SK-N-SH (cell line): ENCODE measurements at regions not wholly inside any gene's neighbourhood (a gene's known extent, or its start where the extent isn't known, plus 50 kb on each side); places are given as distances from the start of the nearest gene placed in this dataset.

ENCODE experiments used
- CTCF ChIA-PET: fragments of 300-600, 350-600 bp; formaldehyde crosslinking; extraction: SDS; loops from one replicate; lab custom pipeline; 2021; lab: Yijun Ruan, JAX
- POLR2A ChIA-PET: fragments of 350-600 bp; sonication (Branson Sonifier 250); formaldehyde crosslinking; extraction: SDS; loops from one replicate; lab custom pipeline; 2020; ENCODE audit warnings: antibody characterized with exemption, inconsistent platforms; lab: Yijun Ruan, JAX
- DNase-seq: peaks from one replicate; pipeline ENCODE4 v3.0.0; 2012
- H2AFZ ChIP-seq: fragments of 200-600 bp; sonication (generic); 2 replicates; pipeline ENCODE4 v1.8.1; 2016; ENCODE audit warnings: antibody characterized with exemption, mild to moderate bottlenecking, low read depth
- H3F3A ChIP-seq: fragments of 200-600 bp; sonication (generic); replicated peaks from 2 replicates; pipeline ENCODE3; 2016; ENCODE audit warnings: antibody characterized with exemption, mild to moderate bottlenecking; ENCODE audit not compliant: insufficient read depth
- H3K27ac ChIP-seq, 2 experiments: fragments of 200-500 bp in 1 of 2; fragments of 200-600 bp in 1 of 2; sonication (Bioruptor generic) in 1 of 2; sonication (generic), shearing (Covaris generic) in 1 of 2; 2 replicates each; pipeline versions ENCODE4 v1.5.1 to v1.6.1; 2014 to 2016; ENCODE audit warnings: low read depth in 2 of 2, inconsistent platforms in 1 of 2, low read length in 1 of 2, mild to moderate bottlenecking in 1 of 2, mixed read lengths in 1 of 2
- H3K27me3 ChIP-seq: fragments of 200-600 bp; sonication (generic), shearing (Covaris generic); 2 replicates; pipeline ENCODE4 v1.6.1; 2016; ENCODE audit warnings: mixed run types; ENCODE audit not compliant: insufficient read depth
- H3K36me3 ChIP-seq, 2 experiments: fragments of 200-500 bp in 1 of 2; fragments of 200-600 bp in 1 of 2; sonication (Bioruptor generic) in 1 of 2; sonication (generic) in 1 of 2; replicated peaks in 1 of 2; 2 replicates each; pipeline versions ENCODE3 to v1.5.1; 2014 to 2016; ENCODE audit warnings: low read length in 1 of 2, mild to moderate bottlenecking in 1 of 2; ENCODE audit not compliant: insufficient read depth in 2 of 2, control insufficient read depth in 1 of 2
- H3K4me1 ChIP-seq, 2 experiments: fragments of 200-500 bp in 1 of 2; fragments of 200-600 bp in 1 of 2; sonication (Bioruptor generic) in 1 of 2; sonication (generic), shearing (Covaris generic) in 1 of 2; 2 replicates each; pipeline versions ENCODE4 v1.5.1 to v1.6.1; 2014 to 2016; ENCODE audit warnings: low read depth in 1 of 2, low read length in 1 of 2, mixed run types in 1 of 2; ENCODE audit not compliant: insufficient read depth in 2 of 2, control insufficient read depth in 1 of 2
- H3K4me2 ChIP-seq: fragments of 200-600 bp; sonication (generic), shearing (Covaris generic); 2 replicates; pipeline ENCODE4 v1.6.1; 2017; ENCODE audit warnings: mixed run types
- H3K4me3 ChIP-seq, 2 experiments: fragments of 200-500 bp in 1 of 2; fragments of 200-600 bp in 1 of 2; sonication (Bioruptor generic) in 1 of 2; sonication (generic), shearing (Covaris generic) in 1 of 2; 2 replicates each; pipeline versions ENCODE4 v1.5.1 to v1.8.1; 2014 to 2016; ENCODE audit warnings: low read depth in 2 of 2, inconsistent platforms in 1 of 2, low read length in 1 of 2, mild to moderate bottlenecking in 1 of 2, mixed read lengths in 1 of 2, moderate library complexity in 1 of 2
- H3K79me2 ChIP-seq: fragments of 200-600 bp; sonication (generic); 2 replicates; pipeline ENCODE4 v1.8.1; 2017; ENCODE audit warnings: mild to moderate bottlenecking; ENCODE audit not compliant: insufficient read depth
- H3K9ac ChIP-seq: fragments of 200-600 bp; sonication (generic); 2 replicates; pipeline ENCODE4 v1.6.1; 2017; ENCODE audit warnings: mixed run types
- H3K9me2 ChIP-seq: fragments of 200-600 bp; sonication (generic); 2 replicates; pipeline ENCODE4 v1.6.1; 2017; ENCODE audit warnings: mixed run types
- H3K9me3 ChIP-seq: fragments of 200-600 bp; sonication (generic); 2 replicates; pipeline ENCODE4 v1.6.1; 2017; ENCODE audit warnings: mixed run types, mild to moderate bottlenecking, moderate library complexity
- H4K20me1 ChIP-seq: fragments of 200-600 bp; sonication (generic); 2 replicates; pipeline ENCODE4 v1.6.1; 2017; ENCODE audit warnings: mild to moderate bottlenecking, mixed run types; ENCODE audit not compliant: insufficient read depth
- ELF1 ChIP-seq: IDR thresholded peaks from 2 replicates; pipeline ENCODE4 v1.4.0; 2012
- EP300 ChIP-seq, 2 experiments: IDR thresholded peaks; 2 replicates each; pipeline versions ENCODE4 v1.4.0 to v1.6.1; 2012; ENCODE audit warnings: borderline replicate concordance in 1 of 2, low read depth in 1 of 2, low read length in 1 of 2
- EZH2phosphoT487 ChIP-seq: fragments of 200-600 bp; sonication (generic); IDR thresholded peaks from 2 replicates; pipeline ENCODE4 v1.6.1; 2017; ENCODE audit warnings: low read depth, mixed run types, mild to moderate bottlenecking, antibody characterized with exemption, moderate library complexity, borderline replicate concordance
- FOSL2 ChIP-seq: IDR thresholded peaks from 2 replicates; pipeline ENCODE4 v1.4.0; 2012; ENCODE audit warnings: low read depth, mild to moderate bottlenecking, moderate library complexity, borderline replicate concordance
- GABPA ChIP-seq: IDR thresholded peaks from 2 replicates; pipeline ENCODE4 v1.4.0; 2012; ENCODE audit warnings: low read depth, mild to moderate bottlenecking
- GATA2 ChIP-seq: sonication (generic); formaldehyde crosslinking; IDR thresholded peaks from 2 replicates; pipeline ENCODE4 v1.5.0; 2020; ENCODE audit warnings: mild to moderate bottlenecking, missing genetic modification reagents
- MXI1 ChIP-seq: IDR thresholded peaks from 2 replicates; pipeline ENCODE4 v1.6.1; 2012; ENCODE audit warnings: mild to moderate bottlenecking, low read depth, low read length, improper control_type of control experiment
- POLR2AphosphoS5 ChIP-seq: IDR thresholded peaks from 2 replicates; pipeline ENCODE4 v1.6.1; 2012; ENCODE audit warnings: low read depth, low read length
- RAD21 ChIP-seq: IDR thresholded peaks from 2 replicates; pipeline ENCODE4 v1.6.1; 2012; ENCODE audit warnings: mild to moderate bottlenecking, low read length
- RCOR1 ChIP-seq: fragments of 150-350 bp; IDR thresholded peaks from 2 replicates; pipeline ENCODE4 v1.6.1; 2017; ENCODE audit warnings: antibody characterized with exemption, low read length
- RFX5 ChIP-seq: IDR thresholded peaks from 2 replicates; pipeline ENCODE4 v1.6.1; 2012; ENCODE audit warnings: mild to moderate bottlenecking, improper control_type of control experiment, low read length
- RXRA ChIP-seq: IDR thresholded peaks from 2 replicates; pipeline ENCODE4 v1.4.0; 2012; ENCODE audit warnings: low read depth, mild to moderate bottlenecking, borderline replicate concordance
- SIN3A ChIP-seq: IDR thresholded peaks from 2 replicates; pipeline ENCODE4 v1.6.1; 2012; ENCODE audit warnings: low read depth, mild to moderate bottlenecking, low read length, moderate library complexity, borderline replicate concordance
- SMC3 ChIP-seq: IDR thresholded peaks from 2 replicates; pipeline ENCODE4 v1.6.1; 2012; ENCODE audit warnings: low read depth, low read length, improper control_type of control experiment
- YY1 ChIP-seq: IDR thresholded peaks from 2 replicates; pipeline ENCODE4 v1.4.0; 2012; ENCODE audit warnings: low read depth, mild to moderate bottlenecking
- WGBS: methylation state at CpG from one replicate; pipeline ENCODE4 v1.1.6; 2017; ENCODE audit warnings: low lambda C conversion rate; 5-methylcytosine and 5-hydroxymethylcytosine counted together
- TF ChIP-seq, protein P1 (sequence below): IDR thresholded peaks from 2 replicates; pipeline ENCODE4 v1.4.0; 2012; ENCODE audit warnings: low read depth, borderline replicate concordance
- TF ChIP-seq, protein P2 (sequence below): fragments of 200-600 bp; sonication (generic); IDR thresholded peaks from 2 replicates; pipeline ENCODE4 v1.6.1; 2017; ENCODE audit warnings: antibody characterized with exemption, mild to moderate bottlenecking, moderate library complexity
- TF ChIP-seq, protein P3 (sequence below): fragments of 150-350 bp; IDR thresholded peaks from 2 replicates; pipeline ENCODE4 v1.6.1; 2016; ENCODE audit warnings: mild to moderate bottlenecking, low read depth, low read length
- TF ChIP-seq, protein P4 (sequence below): IDR thresholded peaks from 2 replicates; pipeline ENCODE4; 2012
- TF ChIP-seq, protein P5 (sequence below): IDR thresholded peaks from 2 replicates; pipeline ENCODE4 v1.4.0; 2012; ENCODE audit warnings: low read depth, borderline replicate concordance

DNA sequence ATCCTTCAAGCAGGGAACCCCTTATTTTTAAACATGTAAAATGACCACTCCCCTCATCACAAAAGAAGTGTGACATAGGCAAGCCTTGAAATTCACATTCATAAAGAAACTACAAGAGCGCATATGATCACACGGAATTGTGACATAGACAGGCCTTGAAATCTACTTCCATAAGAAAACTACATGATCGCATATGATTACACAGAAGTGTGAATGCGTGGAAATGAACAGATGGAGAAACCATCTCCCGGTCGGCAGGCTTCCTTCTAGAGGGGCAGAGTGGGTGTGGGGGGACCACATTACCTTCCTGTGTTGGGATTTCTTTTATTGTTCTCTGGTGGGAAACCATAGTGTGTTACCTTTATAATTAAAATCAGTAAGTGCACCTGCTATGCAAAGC is 285.1 kb upstream of the ADARB2 start (continued):
- TF ChIP-seq, protein P1, sequence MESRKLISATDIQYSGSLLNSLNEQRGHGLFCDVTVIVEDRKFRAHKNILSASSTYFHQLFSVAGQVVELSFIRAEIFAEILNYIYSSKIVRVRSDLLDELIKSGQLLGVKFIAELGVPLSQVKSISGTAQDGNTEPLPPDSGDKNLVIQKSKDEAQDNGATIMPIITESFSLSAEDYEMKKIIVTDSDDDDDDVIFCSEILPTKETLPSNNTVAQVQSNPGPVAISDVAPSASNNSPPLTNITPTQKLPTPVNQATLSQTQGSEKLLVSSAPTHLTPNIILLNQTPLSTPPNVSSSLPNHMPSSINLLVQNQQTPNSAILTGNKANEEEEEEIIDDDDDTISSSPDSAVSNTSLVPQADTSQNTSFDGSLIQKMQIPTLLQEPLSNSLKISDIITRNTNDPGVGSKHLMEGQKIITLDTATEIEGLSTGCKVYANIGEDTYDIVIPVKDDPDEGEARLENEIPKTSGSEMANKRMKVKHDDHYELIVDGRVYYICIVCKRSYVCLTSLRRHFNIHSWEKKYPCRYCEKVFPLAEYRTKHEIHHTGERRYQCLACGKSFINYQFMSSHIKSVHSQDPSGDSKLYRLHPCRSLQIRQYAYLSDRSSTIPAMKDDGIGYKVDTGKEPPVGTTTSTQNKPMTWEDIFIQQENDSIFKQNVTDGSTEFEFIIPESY = no peak
- TF ChIP-seq SMC3 = no peak

DNA sequence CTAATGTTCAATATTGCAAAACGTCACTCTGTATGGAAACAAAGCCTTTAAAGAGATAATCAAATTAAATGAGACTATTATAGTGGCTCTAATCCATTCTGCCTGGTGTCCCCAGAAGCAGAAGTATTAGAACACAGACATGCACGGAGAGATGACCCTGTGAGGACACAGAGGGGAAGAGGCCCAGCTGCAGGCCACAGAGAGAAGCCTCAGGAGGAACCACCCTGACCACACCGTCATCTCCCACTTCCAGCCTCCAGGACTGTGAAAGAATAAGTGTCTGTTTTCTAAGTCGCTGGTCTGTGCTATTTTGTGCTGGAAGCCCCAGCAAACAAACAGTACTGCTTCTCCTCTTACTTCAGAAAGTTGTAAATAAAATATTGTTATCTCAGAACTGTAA is 283.5 kb upstream of the ADARB2 start:
- Histone ChIP-seq H3K4me1 (no peaks in the 10 kb centered on the region), H3K4me3 (no peak overlapping the region), H3K9ac (no peak overlapping the region), H4K20me1 (no peaks in the 10 kb centered on the region), H3K9me3 (no peaks in the 10 kb centered on the region), H3K79me2 (no peaks in the 10 kb centered on the region), H3K27me3 (no peaks in the 10 kb centered on the region), H3F3A (no peaks in the 10 kb centered on the region), H3K36me3 (no peaks in the 10 kb centered on the region), H2AFZ (no peak overlapping the region), H3K27ac (no peak overlapping the region), H3K4me2 (no peak overlapping the region), H3K9me2 (no peaks in the 10 kb centered on the region)
- no peak for TF ChIP-seq RFX5
- no peak for TF ChIP-seq ELF1
- TF ChIP-seq, protein P2, sequence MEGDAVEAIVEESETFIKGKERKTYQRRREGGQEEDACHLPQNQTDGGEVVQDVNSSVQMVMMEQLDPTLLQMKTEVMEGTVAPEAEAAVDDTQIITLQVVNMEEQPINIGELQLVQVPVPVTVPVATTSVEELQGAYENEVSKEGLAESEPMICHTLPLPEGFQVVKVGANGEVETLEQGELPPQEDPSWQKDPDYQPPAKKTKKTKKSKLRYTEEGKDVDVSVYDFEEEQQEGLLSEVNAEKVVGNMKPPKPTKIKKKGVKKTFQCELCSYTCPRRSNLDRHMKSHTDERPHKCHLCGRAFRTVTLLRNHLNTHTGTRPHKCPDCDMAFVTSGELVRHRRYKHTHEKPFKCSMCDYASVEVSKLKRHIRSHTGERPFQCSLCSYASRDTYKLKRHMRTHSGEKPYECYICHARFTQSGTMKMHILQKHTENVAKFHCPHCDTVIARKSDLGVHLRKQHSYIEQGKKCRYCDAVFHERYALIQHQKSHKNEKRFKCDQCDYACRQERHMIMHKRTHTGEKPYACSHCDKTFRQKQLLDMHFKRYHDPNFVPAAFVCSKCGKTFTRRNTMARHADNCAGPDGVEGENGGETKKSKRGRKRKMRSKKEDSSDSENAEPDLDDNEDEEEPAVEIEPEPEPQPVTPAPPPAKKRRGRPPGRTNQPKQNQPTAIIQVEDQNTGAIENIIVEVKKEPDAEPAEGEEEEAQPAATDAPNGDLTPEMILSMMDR = no peak
- TF ChIP-seq, protein P3, sequence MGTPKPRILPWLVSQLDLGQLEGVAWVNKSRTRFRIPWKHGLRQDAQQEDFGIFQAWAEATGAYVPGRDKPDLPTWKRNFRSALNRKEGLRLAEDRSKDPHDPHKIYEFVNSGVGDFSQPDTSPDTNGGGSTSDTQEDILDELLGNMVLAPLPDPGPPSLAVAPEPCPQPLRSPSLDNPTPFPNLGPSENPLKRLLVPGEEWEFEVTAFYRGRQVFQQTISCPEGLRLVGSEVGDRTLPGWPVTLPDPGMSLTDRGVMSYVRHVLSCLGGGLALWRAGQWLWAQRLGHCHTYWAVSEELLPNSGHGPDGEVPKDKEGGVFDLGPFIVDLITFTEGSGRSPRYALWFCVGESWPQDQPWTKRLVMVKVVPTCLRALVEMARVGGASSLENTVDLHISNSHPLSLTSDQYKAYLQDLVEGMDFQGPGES = no peak
- TF ChIP-seq POLR2AphosphoS5 = no peak
- no peak for TF ChIP-seq SIN3A
- TF ChIP-seq FOSL2 = no peak
- TF ChIP-seq GATA2 (CRISPR knock-in tag) = no peak
- no peak for TF ChIP-seq RCOR1
- no peak for TF ChIP-seq GABPA
- no peak for TF ChIP-seq SMC3
- no peak for TF ChIP-seq RXRA
- TF ChIP-seq YY1 = no peak
- TF ChIP-seq, protein P4, sequence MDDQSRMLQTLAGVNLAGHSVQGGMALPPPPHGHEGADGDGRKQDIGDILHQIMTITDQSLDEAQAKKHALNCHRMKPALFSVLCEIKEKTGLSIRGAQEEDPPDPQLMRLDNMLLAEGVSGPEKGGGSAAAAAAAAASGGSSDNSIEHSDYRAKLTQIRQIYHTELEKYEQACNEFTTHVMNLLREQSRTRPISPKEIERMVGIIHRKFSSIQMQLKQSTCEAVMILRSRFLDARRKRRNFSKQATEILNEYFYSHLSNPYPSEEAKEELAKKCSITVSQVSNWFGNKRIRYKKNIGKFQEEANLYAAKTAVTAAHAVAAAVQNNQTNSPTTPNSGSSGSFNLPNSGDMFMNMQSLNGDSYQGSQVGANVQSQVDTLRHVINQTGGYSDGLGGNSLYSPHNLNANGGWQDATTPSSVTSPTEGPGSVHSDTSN = no peak
- no peak for TF ChIP-seq MXI1
- TF ChIP-seq EZH2phosphoT487 = no peak
- TF ChIP-seq RAD21 = no peak
- TF ChIP-seq, protein P5, sequence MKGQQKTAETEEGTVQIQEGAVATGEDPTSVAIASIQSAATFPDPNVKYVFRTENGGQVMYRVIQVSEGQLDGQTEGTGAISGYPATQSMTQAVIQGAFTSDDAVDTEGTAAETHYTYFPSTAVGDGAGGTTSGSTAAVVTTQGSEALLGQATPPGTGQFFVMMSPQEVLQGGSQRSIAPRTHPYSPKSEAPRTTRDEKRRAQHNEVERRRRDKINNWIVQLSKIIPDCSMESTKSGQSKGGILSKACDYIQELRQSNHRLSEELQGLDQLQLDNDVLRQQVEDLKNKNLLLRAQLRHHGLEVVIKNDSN = no peak
- no peak for TF ChIP-seq EP300 (IDR thresholded peaks at IDR 0.05; ENCODE audit: borderline replicate concordance in 1 of 2, low read depth in 1 of 2, low read length in 1 of 2)
- POLR2A ChIA-PET = no interaction called here
- WGBS = 9% methylated on average over 4 of the region's 4 CpGs
- DNase-seq = no peak
- CTCF ChIA-PET = no interaction called here
